22Rv1 (cell line): ENCODE measurements at regions not wholly inside any gene's neighbourhood (a gene's known extent, or its start where the extent isn't known, plus 50 kb on each side); places are given as distances from the start of the nearest gene placed in this dataset.

Experiments used
- H3K27ac ChIP-seq: fragments of 450-650 bp; 2 replicates; pipeline ENCODE4 v1.5.1; 2017
- CTCF ChIP-seq: fragments of 450-650 bp; IDR thresholded peaks from 2 replicates; pipeline ENCODE4 v1.5.1; 2017; ENCODE audit warnings: mild to moderate bottlenecking
- ZFX ChIP-seq: fragments of 450-650 bp; IDR thresholded peaks from 2 replicates; pipeline ENCODE4 v1.6.1; 2017; ENCODE audit warnings: antibody characterized with exemption, borderline replicate concordance

- no peak overlapping the region for H3K27ac ChIP-seq
- no peak for TF ChIP-seq CTCF
- TF ChIP-seq ZFX, result no peak
Observed at GRCh38 chr10:130642926-130643325, 506.7 kb downstream of the GLRX3 start.

- TF ChIP-seq CTCF (no peak), ZFX (no peak)
- no peak overlapping the region for H3K27ac ChIP-seq
Observed at GRCh38 chr10:130647341-130647740, 511.1 kb downstream of the GLRX3 start.

- TF ChIP-seq CTCF (no peak), ZFX (no peak)
- no peak overlapping the region for H3K27ac ChIP-seq
Observed at GRCh38 chr10:130648807-130649206, 512.6 kb downstream of the GLRX3 start.

GRCh38 chr10:130652544-130652943, 516.4 kb downstream of the GLRX3 start:
- TF ChIP-seq CTCF (no peak), ZFX (no peak)
- H3K27ac ChIP-seq, result no peak overlapping the region

GRCh38 chr10:130652964-130653578, 516.9 kb downstream of the GLRX3 start:
- H3K27ac ChIP-seq, result no peak overlapping the region
- TF ChIP-seq CTCF, result no peak
- TF ChIP-seq ZFX, result no peak

- H3K27ac ChIP-seq, result no peak overlapping the region
- no peak for TF ChIP-seq ZFX
- no peak for TF ChIP-seq CTCF
Observed at GRCh38 chr10:130654726-130655125, 518.5 kb downstream of the GLRX3 start.

GRCh38 chr10:130655313-130656186, 519.4 kb downstream of the GLRX3 start:
- H3K27ac ChIP-seq, result no peak overlapping the region
- TF ChIP-seq CTCF (no peak), ZFX (no peak)
